NK-92 treated with Interleukin-12 subunit alpha and Interleukin-12 subunit beta, amount 100 ng/mL, for 24 hours (cell line): ENCODE measurements at regions not wholly inside any gene's neighbourhood (a gene's known extent, or its start where the extent isn't known, plus 50 kb on each side); places are given as distances from the start of the nearest gene placed in this dataset.
"Not testable (repeated sequence)": the region's sequence is repeated elsewhere in the genome, so short reads cannot be mapped to it uniquely, and the experiment has no call there.

Experiments used
- DNase-seq: peaks from one replicate; lab custom pipeline; 2025; lab: John Stamatoyannopoulos, UW

GRCh38 chr5:167821669-167822068, 469.8 kb upstream of the WWC1 start:
- no peak for DNase-seq

DNA sequence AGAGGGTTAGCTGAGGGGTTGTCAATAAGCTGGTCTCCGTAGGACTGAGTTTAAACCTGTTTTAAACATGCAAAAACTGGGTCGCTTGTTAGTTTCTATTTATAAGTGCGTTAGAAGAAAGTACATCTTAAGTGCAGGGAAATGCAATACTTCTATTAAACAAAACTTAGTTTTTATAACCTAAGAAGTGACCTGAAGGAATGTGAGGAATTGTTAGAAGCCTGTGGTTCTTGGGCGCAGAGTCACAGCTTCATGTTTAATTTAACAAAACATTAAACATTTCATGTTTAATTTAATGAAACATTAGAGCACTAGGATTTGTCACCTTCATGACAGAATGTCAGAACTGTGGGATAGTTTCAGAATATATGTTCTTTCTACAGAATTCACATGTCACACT, 469.2 kb upstream of the WWC1 start:
- no peak for DNase-seq

GRCh38 chr5:167823405-167823804, 468.0 kb upstream of the WWC1 start:
- DNase-seq, result no peak

- DNase-seq, result no peak
Observed at GRCh38 chr5:167827766-167828165, 463.7 kb upstream of the WWC1 start.

- no peak for DNase-seq
Observed at GRCh38 chr5:167831754-167832504, 459.5 kb upstream of the WWC1 start.

DNA sequence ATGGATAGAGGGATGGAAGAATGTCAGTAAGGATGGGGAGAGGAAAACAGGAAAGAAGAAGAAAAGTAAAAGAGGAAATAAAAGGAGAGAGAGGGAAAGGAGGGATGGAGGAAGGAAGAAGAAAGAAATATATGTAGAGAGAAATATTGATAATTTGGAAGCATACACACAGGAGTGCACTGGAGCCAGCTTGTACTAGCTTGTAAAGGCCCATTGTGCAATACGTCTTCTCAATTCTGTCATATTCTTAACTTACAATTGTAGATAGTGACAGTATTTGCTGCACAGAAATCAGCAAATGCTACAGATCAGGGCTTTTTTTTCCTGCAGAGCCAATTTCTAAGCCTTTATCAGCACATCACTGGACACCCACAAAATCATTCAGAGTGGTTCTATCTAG, 458.8 kb upstream of the WWC1 start:
- no peak for DNase-seq

DNA sequence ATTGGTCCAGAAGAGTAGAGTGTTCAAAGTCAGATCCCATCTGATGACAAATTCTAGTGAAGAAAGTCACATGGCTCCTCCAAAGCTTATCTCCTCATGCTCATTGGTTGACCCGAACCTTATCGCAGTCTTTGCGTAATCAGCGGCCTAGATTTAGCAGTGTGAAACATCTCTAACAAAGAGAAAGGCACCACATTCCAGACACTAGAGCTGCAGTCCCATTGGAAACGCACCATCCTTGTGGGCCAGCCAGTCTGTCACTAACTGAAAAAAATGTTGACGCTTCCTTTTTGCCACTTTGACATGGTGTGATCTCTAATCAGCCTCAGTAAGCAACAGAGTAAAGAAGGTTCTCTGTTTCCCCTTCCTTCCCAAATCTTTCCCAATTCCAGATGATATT, 458.0 kb upstream of the WWC1 start:
- DNase-seq, result no peak

DNA sequence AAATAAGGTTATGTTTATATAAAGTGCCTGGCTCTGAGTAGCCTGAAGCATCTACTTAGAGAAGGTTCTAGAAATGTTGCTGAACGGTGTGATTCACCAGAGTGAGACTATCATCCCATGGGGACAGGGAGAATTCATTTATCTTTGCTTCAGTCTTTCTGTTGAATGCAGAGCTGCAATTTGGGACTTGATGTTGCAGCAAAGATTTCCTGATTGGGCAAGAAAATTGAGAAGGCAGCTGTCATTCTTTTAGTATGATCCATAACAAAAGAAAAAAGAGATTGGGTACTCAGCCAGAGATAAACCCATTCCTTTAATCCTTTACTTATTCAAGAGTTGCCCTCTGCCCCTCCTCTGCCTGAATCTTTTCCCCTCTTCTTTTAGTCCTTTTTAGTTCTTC, 456.3 kb upstream of the WWC1 start:
- no peak for DNase-seq

DNA sequence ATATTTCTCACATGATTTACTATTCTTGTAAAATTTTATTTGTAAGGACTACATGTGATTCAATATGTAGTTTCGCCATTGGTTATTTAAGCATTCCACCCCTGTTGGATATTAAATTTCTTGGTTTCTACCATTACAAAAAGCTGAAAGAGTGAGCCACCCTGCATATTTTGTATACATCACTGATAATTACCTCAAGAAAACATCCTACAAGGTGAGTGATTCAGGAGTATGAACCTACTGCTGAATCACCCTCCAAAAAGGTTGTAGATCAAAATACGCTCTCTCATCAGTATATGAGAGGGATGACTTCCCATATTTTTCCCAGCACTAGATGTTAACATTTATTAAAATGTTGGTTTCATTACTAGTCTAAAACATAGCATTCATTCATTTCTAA, 454.3 kb upstream of the WWC1 start:
- DNase-seq, result no peak

DNA sequence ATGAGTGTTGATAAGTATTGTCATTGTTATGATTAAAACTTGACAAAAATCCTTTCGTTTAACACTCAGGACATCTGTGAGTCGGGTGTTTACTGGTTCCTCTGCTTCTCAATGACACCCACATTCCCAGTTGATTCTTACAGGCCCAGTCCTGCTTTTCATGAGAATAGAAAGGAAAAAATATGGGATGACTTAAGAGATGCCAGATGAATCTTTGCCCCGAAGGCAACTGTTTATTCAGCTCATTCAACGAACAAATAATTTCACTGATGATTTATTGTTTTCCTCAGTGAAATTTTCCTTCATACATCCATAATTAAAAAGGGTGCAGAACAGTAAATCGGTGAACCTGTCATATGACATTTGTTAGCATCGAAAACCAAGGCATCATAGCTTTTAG, 452.4 kb upstream of the WWC1 start:
- DNase-seq, result no peak

DNA sequence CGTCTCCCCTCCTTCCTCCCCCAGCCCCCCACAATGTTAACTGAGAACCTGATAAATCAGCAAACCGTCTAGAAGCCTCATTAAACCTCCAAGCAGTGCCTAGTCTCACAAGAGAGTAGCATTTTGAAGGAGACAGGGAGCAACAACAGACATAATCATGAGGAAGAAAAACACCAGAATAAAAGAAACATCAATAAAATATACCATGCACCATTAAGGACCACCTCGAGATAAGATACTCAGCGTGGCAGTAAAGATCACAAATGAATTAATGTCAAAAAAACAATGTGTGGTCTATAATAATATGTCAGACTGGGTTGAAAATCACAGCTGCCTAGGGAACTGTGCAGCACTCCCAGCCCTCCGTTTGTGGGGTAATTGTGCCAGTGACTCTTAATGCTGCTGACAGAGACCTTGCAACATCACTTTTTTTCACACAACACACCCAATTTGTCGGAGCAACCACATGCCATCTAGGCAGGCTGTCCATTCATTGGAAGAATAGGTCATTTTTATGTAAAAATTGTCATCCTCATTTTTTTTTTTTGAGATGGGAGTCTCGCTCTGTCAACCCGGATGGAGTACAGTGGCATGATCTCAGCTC, 450.8 kb upstream of the WWC1 start:
- DNase-seq, result no peak

GRCh38 chr5:167843881-167844572, 447.4 kb upstream of the WWC1 start:
- DNase-seq, result no peak

DNA sequence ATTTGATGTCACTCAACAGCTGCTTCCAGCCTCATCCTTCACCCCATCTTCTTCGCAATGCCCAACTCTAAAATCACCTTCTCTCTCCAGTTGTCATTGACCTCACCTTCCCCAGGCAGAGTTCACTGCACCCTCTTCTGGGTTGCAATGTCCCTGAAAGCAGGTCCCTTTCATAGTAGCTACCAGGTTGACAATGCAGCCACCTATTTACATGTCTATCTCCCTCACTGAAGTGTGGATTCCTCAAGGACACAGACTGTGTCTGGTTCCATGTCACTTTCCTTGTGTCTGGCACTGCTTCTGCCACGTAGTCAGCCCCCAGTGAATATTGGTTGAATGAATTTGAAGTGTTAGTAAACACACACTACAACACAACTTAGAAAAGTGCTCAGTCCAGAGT, 445.5 kb upstream of the WWC1 start:
- DNase-seq, result no peak

- DNase-seq, result no peak
Observed at GRCh38 chr5:167849874-167850273, 441.6 kb upstream of the WWC1 start.

GRCh38 chr5:167850911-167851310, 440.5 kb upstream of the WWC1 start:
- DNase-seq, result no peak

DNA sequence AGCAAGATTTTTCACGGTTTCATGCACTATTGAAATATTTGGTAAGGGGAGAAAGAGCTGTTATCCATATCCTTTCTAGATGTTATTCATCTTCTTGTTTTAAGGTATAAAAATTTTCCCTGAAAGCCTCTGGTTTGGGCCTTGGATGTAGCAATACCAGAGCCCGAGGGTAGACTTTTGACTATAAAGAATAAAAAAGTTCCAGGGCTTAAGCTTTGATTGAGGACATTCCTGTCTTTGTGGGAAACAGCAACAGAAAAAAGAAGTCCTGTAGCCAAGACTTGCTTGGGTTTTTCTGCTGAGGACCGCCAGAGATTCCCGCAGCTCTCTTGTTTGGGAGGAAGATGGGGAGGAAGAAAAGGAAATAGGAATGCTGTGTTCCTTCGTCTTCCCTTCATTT, 440.0 kb upstream of the WWC1 start:
- no peak for DNase-seq

- DNase-seq, result no peak
Observed at GRCh38 chr5:167852515-167852914, 438.9 kb upstream of the WWC1 start.

DNA sequence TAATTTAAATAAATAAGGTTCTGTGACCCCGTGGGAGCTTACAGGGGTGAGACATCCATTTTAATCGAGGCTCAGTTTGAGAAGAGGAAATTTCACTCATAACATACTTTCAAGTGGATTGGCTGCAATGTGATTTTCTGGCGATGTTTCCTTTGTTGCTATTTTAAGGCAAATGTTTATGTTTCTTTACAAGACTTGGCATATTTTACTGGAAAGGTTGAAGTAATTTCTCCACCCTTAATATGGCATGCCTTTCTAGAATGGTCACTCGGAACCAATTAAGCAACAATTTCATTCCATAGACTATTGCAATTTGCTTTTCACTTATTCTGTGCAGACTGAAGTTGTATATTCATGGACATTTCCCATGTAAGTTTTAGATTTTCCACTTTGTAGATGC, 438.0 kb upstream of the WWC1 start:
- no peak for DNase-seq

- DNase-seq, result no peak
Observed at GRCh38 chr5:167855818-167856217, 435.6 kb upstream of the WWC1 start.

DNA sequence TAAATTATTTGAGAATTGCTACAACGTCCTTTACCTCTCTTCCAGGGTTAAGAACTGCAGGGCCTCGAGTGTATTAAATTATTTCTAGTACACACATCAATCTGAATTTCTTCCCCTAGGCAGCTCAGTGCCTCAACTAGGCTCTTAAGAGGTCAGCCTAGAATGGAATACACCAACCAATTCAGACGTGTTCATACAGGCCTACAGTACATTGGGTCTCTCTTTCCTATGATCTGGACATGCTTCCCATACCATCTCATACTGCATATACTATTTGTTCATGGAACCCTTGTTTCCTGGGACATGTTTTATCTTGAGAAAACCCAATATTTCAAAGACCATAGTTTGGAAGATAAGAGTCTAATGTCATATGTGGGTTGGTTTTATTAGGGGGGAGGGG, 434.1 kb upstream of the WWC1 start:
- DNase-seq, result no peak

DNA sequence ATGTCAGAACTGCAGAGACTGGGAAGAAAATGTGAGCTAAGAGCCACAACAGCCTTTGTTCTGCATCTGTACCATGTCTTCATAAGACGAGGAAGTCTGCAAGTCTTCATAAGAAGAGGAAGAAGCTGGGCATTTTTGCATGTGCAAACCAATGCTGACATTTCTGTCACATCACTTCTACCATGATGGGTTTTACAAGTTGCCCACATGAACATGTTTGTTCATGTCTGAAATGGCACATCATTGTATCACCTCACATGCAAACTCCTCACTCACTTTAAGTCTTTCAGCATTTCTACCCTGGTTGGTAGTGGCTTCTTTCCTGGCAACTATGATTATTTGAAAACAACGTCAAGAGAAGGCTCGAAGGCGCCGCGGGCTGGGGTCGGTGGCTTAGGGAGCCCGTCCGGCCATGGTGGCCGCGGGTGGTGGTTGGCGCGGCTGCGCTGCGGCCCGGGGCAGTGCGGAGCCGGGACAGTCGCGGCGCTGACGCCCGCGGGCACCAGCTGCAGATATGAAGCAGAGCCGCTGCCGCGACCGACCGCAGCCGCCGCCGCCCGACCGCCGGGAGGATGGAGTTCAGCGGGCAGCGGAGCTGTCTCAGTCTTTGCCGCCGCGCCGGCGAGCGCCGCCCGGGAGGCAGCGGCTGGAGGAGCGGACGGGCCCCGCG, 433.1 kb upstream of the WWC1 start:
- DNase-seq, result not testable (repeated sequence)

DNA sequence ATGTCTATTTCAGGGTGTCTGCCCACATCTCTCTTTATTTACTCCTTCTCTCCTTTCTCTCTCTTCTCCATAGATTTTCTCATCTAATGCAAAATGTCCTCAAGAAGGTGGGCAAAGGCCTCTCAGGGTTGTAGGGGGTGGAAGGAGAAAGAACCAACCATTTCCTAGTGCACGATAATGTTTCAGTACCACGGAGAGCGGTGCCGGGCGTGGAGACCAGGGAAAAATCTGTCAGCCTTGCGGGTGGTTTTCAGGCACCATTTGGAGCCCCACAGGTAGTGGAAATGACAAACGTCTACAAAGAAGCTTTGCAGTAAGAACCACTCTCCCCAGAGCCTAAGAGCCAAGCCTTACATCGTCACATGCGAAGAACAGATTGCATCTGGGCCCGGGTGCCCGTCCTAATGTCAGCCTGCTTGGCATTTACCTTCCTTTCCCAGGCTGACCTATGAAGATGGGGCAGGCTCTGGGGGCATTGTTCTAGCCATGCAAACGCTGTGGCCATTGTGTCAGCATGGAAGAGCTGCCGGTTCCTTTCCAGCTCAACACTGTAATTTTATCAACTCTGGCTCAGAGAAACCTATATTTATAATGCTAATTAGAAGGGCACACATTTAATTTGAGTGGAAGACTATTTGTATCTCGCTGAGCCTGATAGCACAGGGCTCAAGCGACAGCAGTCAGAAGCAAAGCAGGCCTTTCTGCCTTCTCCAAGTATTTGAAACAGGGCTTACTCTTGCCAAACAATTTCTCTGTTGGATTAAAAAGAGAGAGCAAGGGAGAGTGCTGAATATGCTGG, 430.1 kb upstream of the WWC1 start:
- no peak for DNase-seq
